H1 (cell line): ENCODE measurements at regions not wholly inside any gene's neighbourhood (a gene's known extent, or its start where the extent isn't known, plus 50 kb on each side); places are given as distances from the start of the nearest gene placed in this dataset.

ENCODE experiments used
- CTCF ChIA-PET: fragments of 300-600 bp; sonication (Branson Sonifier 250); formaldehyde crosslinking; loops from one replicate; lab custom pipeline; 2021; ENCODE audit not compliant: partially characterized antibody; lab: Charles Lee
- POLR2A ChIA-PET: fragments of 300-600 bp; sonication (Branson Sonifier 250); formaldehyde crosslinking; loops from one replicate; lab custom pipeline; 2021; ENCODE audit warnings: inconsistent platforms; ENCODE audit not compliant: partially characterized antibody; lab: Charles Lee
- DNase-seq, 2 experiments: peaks; one replicate each; pipeline versions ENCODE4 v3.0.0 to v3.0.0-alpha.2; 2010 to 2022; ENCODE audit warnings: low spot score in 2 of 2, low read depth in 1 of 2, mixed read lengths in 1 of 2
- FAIRE-seq: peaks from 2 replicates; lab custom pipeline; 2011; peaks lifted over from hg19 to GRCh38; lab: Jason Lieb, UNC
- H2AFZ ChIP-seq: 2 replicates; pipeline ENCODE4 v1.8.1; 2012; ENCODE audit warnings: low read length, inconsistent platforms
- H2AK5ac ChIP-seq: 2 replicates; pipeline ENCODE4 v1.6.1; 2013; ENCODE audit warnings: low read depth, low read length
- H2BK120ac ChIP-seq: replicated peaks from 2 replicates; pipeline ENCODE3; 2013; ENCODE audit warnings: low read depth, low read length, inconsistent platforms
- H2BK12ac ChIP-seq: 2 replicates; pipeline ENCODE4 v1.6.1; 2013; ENCODE audit warnings: low read depth, low read length
- H2BK15ac ChIP-seq: 2 replicates; pipeline ENCODE4 v1.6.1; 2013; ENCODE audit warnings: low read length
- H2BK20ac ChIP-seq: 2 replicates; pipeline ENCODE4 v1.6.1; 2013; ENCODE audit warnings: low read length
- H2BK5ac ChIP-seq: 2 replicates; pipeline ENCODE4 v1.6.1; 2013; ENCODE audit warnings: low read depth, low read length
- H3K14ac ChIP-seq: 2 replicates; pipeline ENCODE4 v1.6.1; 2013; ENCODE audit warnings: inconsistent platforms; ENCODE audit not compliant: insufficient read length
- H3K18ac ChIP-seq: 2 replicates; pipeline ENCODE4 v1.6.1; 2013; ENCODE audit warnings: low read length; ENCODE audit errors: extremely low read depth
- H3K23ac ChIP-seq: 2 replicates; pipeline ENCODE4 v1.6.1; 2013; ENCODE audit warnings: inconsistent platforms; ENCODE audit not compliant: insufficient read length
- H3K23me2 ChIP-seq: 2 replicates; pipeline ENCODE4 v1.6.1; 2013; ENCODE audit warnings: low read depth, low read length
- H3K27ac ChIP-seq: 2 replicates; pipeline ENCODE4 v1.6.1; 2011; ENCODE audit warnings: low read depth, low read length, inconsistent platforms
- H3K27me3 ChIP-seq, 4 experiments: replicated peaks in 1 of 4; 1 replicate in 1 of 4; 2 replicates in 3 of 4; pipeline versions ENCODE4 v1.6.1 to v1.8.1; 2011 to 2013; ENCODE audit warnings: low read length in 3 of 4, mild to moderate bottlenecking in 3 of 4, inconsistent platforms in 2 of 4, mixed read lengths in 2 of 4, moderate library complexity in 1 of 4; ENCODE audit not compliant: control insufficient read depth in 3 of 4, insufficient read depth in 3 of 4; ENCODE audit errors: extremely low read depth in 1 of 4
- H3K36me3 ChIP-seq, 4 experiments: 2 replicates each; pipeline versions ENCODE4 v1.6.1 to v1.8.1; 2011 to 2013; ENCODE audit warnings: mild to moderate bottlenecking in 4 of 4, low read length in 3 of 4, moderate library complexity in 2 of 4, control low read depth in 1 of 4, inconsistent platforms in 1 of 4; ENCODE audit not compliant: insufficient read depth in 4 of 4, control insufficient read depth in 2 of 4
- H3K4ac ChIP-seq: replicated peaks from 2 replicates; pipeline ENCODE3; 2013; ENCODE audit warnings: low read length, low read depth, mixed read lengths, inconsistent platforms; ENCODE audit not compliant: insufficient read length
- H3K4me1 ChIP-seq, 4 experiments: replicated peaks in 1 of 4; 1 replicate in 1 of 4; 2 replicates in 3 of 4; pipeline versions ENCODE4 v1.6.1 to v1.8.1; 2011 to 2013; ENCODE audit warnings: low read length in 3 of 4, inconsistent platforms in 2 of 4, mixed read lengths in 1 of 4; ENCODE audit not compliant: insufficient read depth in 4 of 4, control insufficient read depth in 3 of 4
- H3K4me2 ChIP-seq, 2 experiments: 2 replicates each; pipeline versions ENCODE4 v1.6.1 to v1.8.1; 2011 to 2013; ENCODE audit warnings: low read depth in 2 of 2, low read length in 2 of 2, control low read depth in 1 of 2, inconsistent platforms in 1 of 2, mild to moderate bottlenecking in 1 of 2; ENCODE audit not compliant: insufficient read depth in 1 of 2
- H3K4me3 ChIP-seq, 4 experiments: fragments of 200-600, 300-600 bp in 1 of 4; sonication (generic), shearing (Covaris generic), sonication (Bioruptor Twin) in 1 of 4; 2 replicates each; pipeline versions ENCODE4 v1.5.1 to v1.8.1; 2011 to 2016; ENCODE audit warnings: low read length in 4 of 4, low read depth in 3 of 4, control low read depth in 2 of 4, inconsistent platforms in 2 of 4, mild to moderate bottlenecking in 2 of 4, mixed read lengths in 1 of 4, moderate library complexity in 1 of 4; ENCODE audit not compliant: insufficient read depth in 2 of 4; ENCODE audit errors: extremely low read depth in 1 of 4
- H3K56ac ChIP-seq: replicated peaks from 2 replicates; pipeline ENCODE3; 2013; ENCODE audit warnings: low read depth, mild to moderate bottlenecking, mixed read lengths, low read length, inconsistent platforms; ENCODE audit not compliant: insufficient read length
- H3K79me1 ChIP-seq: 2 replicates; pipeline ENCODE4 v1.6.1; 2013; ENCODE audit warnings: low read depth, low read length, control low read depth
- H3K79me2 ChIP-seq, 2 experiments: 2 replicates each; pipeline versions ENCODE4 v1.6.1 to v1.8.1; 2012 to 2013; ENCODE audit warnings: low read length in 2 of 2, mild to moderate bottlenecking in 2 of 2, inconsistent platforms in 1 of 2; ENCODE audit not compliant: insufficient read depth in 2 of 2, control insufficient read depth in 1 of 2
- H3K9ac ChIP-seq, 4 experiments: replicated peaks in 1 of 4; 1 replicate in 1 of 4; 2 replicates in 3 of 4; pipeline versions ENCODE4 v1.6.1 to v1.8.1; 2011 to 2013; ENCODE audit warnings: low read depth in 3 of 4, low read length in 3 of 4, control low read depth in 2 of 4, mild to moderate bottlenecking in 2 of 4, moderate library complexity in 2 of 4, inconsistent platforms in 1 of 4; ENCODE audit errors: extremely low read depth in 1 of 4
- H3K9me3 ChIP-seq, 2 experiments: 2 replicates each; pipeline versions ENCODE4 v1.6.1 to v1.8.1; 2012 to 2013; ENCODE audit warnings: mild to moderate bottlenecking in 2 of 2, moderate library complexity in 2 of 2, control low read depth in 1 of 2, inconsistent platforms in 1 of 2, low read depth in 1 of 2, low read length in 1 of 2, mixed read lengths in 1 of 2; ENCODE audit not compliant: insufficient read depth in 2 of 2
- H4K20me1 ChIP-seq, 2 experiments: replicated peaks in 1 of 2; 2 replicates each; pipeline versions ENCODE3 to v1.8.1; 2011 to 2013; ENCODE audit warnings: inconsistent platforms in 2 of 2, low read length in 2 of 2, mild to moderate bottlenecking in 1 of 2; ENCODE audit not compliant: insufficient read depth in 2 of 2, control insufficient read depth in 1 of 2
- H4K5ac ChIP-seq: 2 replicates; pipeline ENCODE4 v1.6.1; 2013; ENCODE audit warnings: low read length, low read depth, mixed read lengths, inconsistent platforms; ENCODE audit not compliant: insufficient read length
- H4K8ac ChIP-seq: 2 replicates; pipeline ENCODE4 v1.8.0; 2013; ENCODE audit warnings: mild to moderate bottlenecking, moderate library complexity, low read length, inconsistent platforms; ENCODE audit not compliant: insufficient read depth; ENCODE audit errors: extremely low read depth
- H4K91ac ChIP-seq: replicated peaks from 2 replicates; pipeline ENCODE3; 2013; ENCODE audit warnings: low read length, mixed read lengths, inconsistent platforms; ENCODE audit not compliant: insufficient read length
- BRCA1 ChIP-seq: IDR thresholded peaks from 2 replicates; pipeline ENCODE4 v1.6.1; 2012; ENCODE audit warnings: low read depth, low read length, improper control_type of control experiment
- CBX5 ChIP-seq: fragments of 300-800, 300-1000 bp; sonication (generic); IDR thresholded peaks from 2 replicates; pipeline ENCODE4 v1.7.1; 2016; ENCODE audit warnings: antibody characterized with exemption, low read length, low read depth
- GABPA ChIP-seq: IDR thresholded peaks from 2 replicates; pipeline ENCODE4 v1.6.1; 2011; ENCODE audit warnings: mild to moderate bottlenecking, low read length, moderate library complexity, borderline replicate concordance; ENCODE audit not compliant: insufficient read depth
- JUN ChIP-seq: IDR thresholded peaks from 2 replicates; pipeline ENCODE4 v1.6.1; 2011; ENCODE audit warnings: low read depth, mild to moderate bottlenecking, improper control_type of control experiment, low read length
- MAFK ChIP-seq: IDR thresholded peaks from 2 replicates; pipeline ENCODE4 v1.6.1; 2012; ENCODE audit warnings: low read depth, mild to moderate bottlenecking, improper control_type of control experiment, low read length
- TBP ChIP-seq: IDR thresholded peaks from 2 replicates; pipeline ENCODE4 v1.6.1; 2011; ENCODE audit warnings: low read depth, low read length, improper control_type of control experiment
- YY1 ChIP-seq: IDR thresholded peaks from 2 replicates; pipeline ENCODE4 v1.6.1; 2011; ENCODE audit warnings: low read depth, mild to moderate bottlenecking, low read length
- WGBS, 2 experiments: shearing (Covaris generic) in 1 of 2; methylation state at CpG; one replicate each; pipeline versions ENCODE4 v1.1.6 to v1.1.7; 2013 to 2015; ENCODE audit warnings: low lambda C conversion rate in 2 of 2, mixed read lengths in 2 of 2, inconsistent platforms in 1 of 2, low coverage in 1 of 2, missing lambda C conversion rate in 1 of 2; ENCODE audit not compliant: insufficient replicate concordance in 2 of 2, insufficient coverage in 1 of 2, insufficient read length in 1 of 2; ENCODE audit errors: extremely low coverage in 1 of 2, missing lambda C conversion rate in 1 of 2; 5-methylcytosine and 5-hydroxymethylcytosine counted together

DNA sequence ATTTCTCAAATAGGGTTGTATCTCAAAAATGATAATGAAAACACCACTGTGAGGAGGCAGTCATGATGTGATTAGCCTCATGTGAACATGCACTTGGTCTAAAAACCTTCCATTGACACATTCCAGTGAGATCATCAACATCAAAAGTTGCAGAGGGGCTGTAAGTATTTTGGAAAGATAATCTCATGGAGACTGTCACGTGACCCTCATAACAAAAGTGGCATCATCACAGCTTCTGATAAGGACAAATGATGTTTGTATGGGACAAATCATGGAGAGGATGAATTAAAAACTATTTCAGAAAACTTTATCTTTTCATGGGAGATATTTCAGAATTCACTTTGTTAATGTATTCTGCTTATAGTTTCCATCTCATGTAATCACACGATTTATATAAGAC, 203.1 kb upstream of the NDN start:
- Histone ChIP-seq H3K56ac (no peak overlapping the region), H2BK12ac (no peak overlapping the region), H4K20me1 (no peaks in the 10 kb centered on the region), H3K4me1 (no peaks in the 10 kb centered on the region), H2AK5ac (no peak overlapping the region), H2BK20ac (no peak overlapping the region), H2BK15ac (no peak overlapping the region), H3K9ac (no peak overlapping the region), H3K27ac (no peak overlapping the region), H4K8ac (no peak overlapping the region), H2BK5ac (no peak overlapping the region), H3K36me3 (no peaks in the 10 kb centered on the region; a peak in 1 of 8 replicates), H3K79me1 (no peaks in the 10 kb centered on the region), H3K79me2 (no peaks in the 10 kb centered on the region), H3K4me3 (no peak overlapping the region), H3K4me2 (no peak overlapping the region), H3K23ac (no peak overlapping the region), H4K5ac (no peak overlapping the region), H4K91ac (no peak overlapping the region), H3K9me3 (peaks cover 11 to 29% of the 10 kb centered on the region in 2 experiments), H3K14ac (no peak overlapping the region), H3K18ac (no peak overlapping the region), H2AFZ (no peak overlapping the region), H3K4ac (no peak overlapping the region), H3K27me3 (no peaks in the 10 kb centered on the region), H3K23me2 (no peaks in the 10 kb centered on the region; the same call in 1 of the 2 replicates), H2BK120ac (no peak overlapping the region)
- ChIA-PET POLR2A (no interaction called here), CTCF (no interaction called here)
- FAIRE-seq: no peak
- TF ChIP-seq GABPA (no peak), YY1 (no peak), BRCA1 (no peak), TBP (no peak), CBX5 (no peak), MAFK (no peak), JUN (no peak)
- DNase-seq: no peak
- WGBS, 2 experiments: 71% methylated on average over 2 of the region's 2 CpGs; no CpG with 5 or more reads in 1 of the 2 experiments
